GM12865 (cell line): ENCODE measurements at regions not wholly inside any gene's neighbourhood (a gene's known extent, or its start where the extent isn't known, plus 50 kb on each side); places are given as distances from the start of the nearest gene placed in this dataset.

Source experiments
- DNase-seq: peaks from one replicate; pipeline ENCODE4 v3.0.0; 2010; ENCODE audit warnings: low read depth
- H3K4me3 ChIP-seq: 2 replicates; pipeline ENCODE4 v1.5.1; 2011; ENCODE audit warnings: mild to moderate bottlenecking, low read depth, low read length, control low read depth
- CTCF ChIP-seq: IDR thresholded peaks from 2 replicates; pipeline ENCODE4 v1.5.1; 2011; ENCODE audit warnings: low read length, control low read depth, low read depth, inconsistent platforms; ENCODE audit not compliant: insufficient read depth; ENCODE audit errors: missing control alignments

- no peak overlapping the region for H3K4me3 ChIP-seq
- DNase-seq = no peak
- TF ChIP-seq CTCF = no peak
These were observed 1201.6 kb upstream of the MAP3K7 start for GRCh38 chr6:91788501-91788900.

GRCh38 chr6:91786474-91787184 is 1199.8 kb upstream of the MAP3K7 start:
- TF ChIP-seq CTCF = no peak
- H3K4me3 ChIP-seq = no peak overlapping the region
- DNase-seq = no peak

- no peak overlapping the region for H3K4me3 ChIP-seq
- TF ChIP-seq CTCF = no peak
- no peak for DNase-seq
These were observed 1195.9 kb upstream of the MAP3K7 start for GRCh38 chr6:91782802-91783201.

DNA sequence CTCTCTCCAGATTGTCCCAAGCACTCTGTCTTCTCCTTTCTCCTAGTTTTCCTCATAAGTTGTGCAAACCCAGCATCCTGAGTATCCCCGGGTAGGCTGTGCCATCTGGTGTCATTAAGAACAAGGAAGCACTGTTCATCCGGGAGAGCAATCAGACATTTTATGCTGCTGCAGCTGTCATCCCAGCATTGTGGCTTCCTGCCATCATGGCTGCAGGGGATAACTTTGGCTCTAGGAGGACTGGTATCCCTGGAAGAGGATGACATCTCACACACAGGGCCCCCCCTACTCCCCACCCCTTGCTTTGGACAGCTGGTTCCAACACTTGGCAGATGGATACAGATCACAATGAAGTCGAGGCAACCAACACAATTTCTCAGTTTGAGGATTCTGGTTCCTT is 1195.1 kb upstream of the MAP3K7 start:
- DNase-seq = no peak
- no peak for TF ChIP-seq CTCF
- H3K4me3 ChIP-seq = no peak overlapping the region

DNA sequence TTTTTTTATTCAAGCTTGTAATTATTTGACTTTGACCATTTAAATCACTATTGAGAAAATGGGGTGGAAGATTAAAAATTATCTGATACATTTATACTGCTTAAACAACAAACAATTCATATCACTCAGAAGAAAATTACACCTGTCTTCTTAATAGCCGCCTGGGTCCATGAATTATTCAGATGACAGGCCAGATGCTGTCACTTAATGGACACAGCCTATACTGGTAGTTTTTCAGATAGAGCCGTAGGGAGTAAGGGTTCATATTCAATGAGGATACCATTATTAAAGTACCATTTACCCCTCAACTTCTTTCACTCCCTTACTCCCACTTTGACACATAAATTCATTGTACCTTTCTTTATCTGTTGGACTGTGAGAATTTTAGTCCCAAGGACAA is 1193.4 kb upstream of the MAP3K7 start:
- no peak for TF ChIP-seq CTCF

DNA sequence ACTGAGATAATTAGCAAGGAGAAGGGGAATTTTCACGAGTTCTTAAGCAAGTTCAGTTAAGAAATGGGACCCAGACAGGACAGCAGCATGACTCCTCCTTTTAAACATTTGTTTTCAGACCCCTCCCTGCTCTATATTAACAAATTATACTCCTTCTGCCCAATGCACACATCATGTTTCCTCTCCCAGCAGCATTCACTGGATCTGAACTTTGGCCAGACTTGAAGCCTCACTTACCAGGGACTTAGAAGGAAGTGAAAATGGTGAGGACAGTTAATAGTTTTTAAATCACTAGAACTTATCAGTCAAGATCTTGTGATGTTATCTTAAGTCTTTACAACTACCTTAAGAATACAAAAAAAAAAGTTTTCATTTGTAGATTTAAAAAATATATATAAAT is 1174.7 kb upstream of the MAP3K7 start:
- no peak overlapping the region for H3K4me3 ChIP-seq
- no peak for TF ChIP-seq CTCF
- no peak for DNase-seq

More for the DNA sequence above, 1193.4 kb upstream of the MAP3K7 start:
- no peak for DNase-seq
- H3K4me3 ChIP-seq = no peak overlapping the region

GRCh38 chr6:91754691-91755090 is 1167.8 kb upstream of the MAP3K7 start:
- H3K4me3 ChIP-seq = no peak overlapping the region
- no peak for TF ChIP-seq CTCF
- no peak for DNase-seq
